Activated naive CD4-positive, alpha-beta T cell treated with anti-CD3 and anti-CD28 coated beads, Interleukin-2, amount 10 ng/mL, durations not matched to agents 7 days and 5 days (primary cell): ENCODE measurements at regions not wholly inside any gene's neighbourhood (a gene's known extent, or its start where the extent isn't known, plus 50 kb on each side); places are given as distances from the start of the nearest gene placed in this dataset.

Experiments used
- CTCF ChIA-PET: fragments of 350-600 bp; sonication (Branson Sonifier 250); formaldehyde crosslinking; loops from one replicate; lab custom pipeline; 2021; ENCODE audit warnings: antibody characterized with exemption; lab: Charles Lee
- DNase-seq: peaks from one replicate; pipeline ENCODE4 v3.0.0-alpha.2; 2020
- H3K27ac Mint-ChIP-seq: one replicate; pipeline ENCODE4 v1.8.0; 2021; ENCODE audit warnings: mild to moderate bottlenecking, moderate library complexity, mixed read lengths
- H3K27me3 Mint-ChIP-seq: one replicate; pipeline ENCODE4 v1.8.0; 2021; ENCODE audit warnings: mild to moderate bottlenecking, mixed read lengths
- H3K36me3 Mint-ChIP-seq: one replicate; pipeline ENCODE4 v1.8.0; 2021; ENCODE audit warnings: mixed read lengths
- H3K4me1 Mint-ChIP-seq: one replicate; pipeline ENCODE4 v1.8.0; 2021; ENCODE audit warnings: mixed read lengths
- H3K4me3 Mint-ChIP-seq: one replicate; pipeline ENCODE4 v1.8.0; 2021; ENCODE audit warnings: mild to moderate bottlenecking, moderate library complexity, mixed read lengths
- H3K9me3 Mint-ChIP-seq: one replicate; pipeline ENCODE4 v1.8.0; 2021; ENCODE audit warnings: mixed read lengths

DNA sequence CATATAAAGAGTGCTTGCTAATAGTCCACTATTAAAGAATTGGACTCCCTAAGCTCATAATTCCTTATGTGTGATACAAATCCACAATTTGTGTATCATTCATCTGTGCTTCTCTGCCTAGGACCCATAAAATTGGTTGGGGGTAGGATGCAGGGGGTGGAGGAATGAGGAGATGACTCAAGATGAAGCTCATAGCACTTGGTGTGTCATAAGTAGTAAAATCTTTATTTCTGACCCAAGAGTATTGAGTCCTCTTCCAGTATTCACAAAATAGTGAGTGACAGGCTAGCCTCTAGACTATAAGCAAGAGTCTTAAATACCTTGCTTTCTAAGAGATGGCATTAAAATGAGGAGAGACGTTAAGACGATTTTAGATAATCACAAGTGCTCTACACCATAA is 390.9 kb upstream of the CDH19 start:
- H3K9me3 Mint-ChIP-seq = peaks cover 2% of the 10 kb centered on the region
- no peak overlapping the region for H3K27ac Mint-ChIP-seq
- no peak for DNase-seq
- no peak overlapping the region for H3K4me3 Mint-ChIP-seq
- H3K4me1 Mint-ChIP-seq = no peaks in the 10 kb centered on the region
- no peaks in the 10 kb centered on the region for H3K36me3 Mint-ChIP-seq
- H3K27me3 Mint-ChIP-seq = no peaks in the 10 kb centered on the region
- CTCF ChIA-PET = no interaction called here

GRCh38 chr18:66993492-66993891 is 389.6 kb upstream of the CDH19 start:
- CTCF ChIA-PET = no interaction called here
- Mint-ChIP-seq H3K9me3 (peaks cover 2% of the 10 kb centered on the region), H3K27ac (no peak overlapping the region), H3K27me3 (no peaks in the 10 kb centered on the region), H3K4me3 (no peak overlapping the region), H3K4me1 (no peaks in the 10 kb centered on the region), H3K36me3 (no peaks in the 10 kb centered on the region)
- DNase-seq = no peak

DNA sequence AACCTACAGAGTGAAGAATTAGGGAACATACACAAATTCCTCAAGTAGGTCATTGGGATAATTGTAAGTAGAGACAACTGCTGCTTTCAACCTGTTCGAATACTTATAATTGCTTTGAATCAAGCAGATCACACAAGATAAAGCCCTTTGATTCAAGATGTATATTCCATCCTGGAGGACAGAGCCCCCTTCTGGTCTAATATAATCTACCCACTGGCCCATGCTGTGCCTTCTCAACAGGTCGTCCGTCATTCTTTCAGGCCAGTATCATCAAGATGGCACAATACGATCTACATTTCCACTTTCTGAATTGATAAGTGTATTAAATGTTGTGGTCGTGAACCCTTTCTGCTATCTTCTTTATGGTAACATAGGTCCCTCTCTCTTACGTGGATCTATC is 387.0 kb upstream of the CDH19 start:
- no peak for DNase-seq
- Mint-ChIP-seq H3K4me1 (no peaks in the 10 kb centered on the region), H3K9me3 (no peaks in the 10 kb centered on the region), H3K27ac (no peak overlapping the region), H3K4me3 (no peak overlapping the region), H3K36me3 (no peaks in the 10 kb centered on the region), H3K27me3 (no peaks in the 10 kb centered on the region)
- CTCF ChIA-PET = no interaction called here

GRCh38 chr18:66979009-66979408 is 375.1 kb upstream of the CDH19 start:
- no peak for DNase-seq

GRCh38 chr18:66972681-66973080 is 368.8 kb upstream of the CDH19 start:
- H3K36me3 Mint-ChIP-seq = no peaks in the 10 kb centered on the region
- H3K27ac Mint-ChIP-seq = no peak overlapping the region
- H3K27me3 Mint-ChIP-seq = no peaks in the 10 kb centered on the region
- H3K4me1 Mint-ChIP-seq = no peaks in the 10 kb centered on the region
- H3K4me3 Mint-ChIP-seq = no peak overlapping the region
- H3K9me3 Mint-ChIP-seq = no peaks in the 10 kb centered on the region
- CTCF ChIA-PET = no interaction called here
- DNase-seq = no peak

More at GRCh38 chr18:66979009-66979408, 375.1 kb upstream of the CDH19 start:
- H3K27ac Mint-ChIP-seq = no peak overlapping the region
- no peak overlapping the region for H3K4me3 Mint-ChIP-seq
- H3K27me3 Mint-ChIP-seq = no peaks in the 10 kb centered on the region
- CTCF ChIA-PET = no interaction called here
- H3K36me3 Mint-ChIP-seq = no peaks in the 10 kb centered on the region
- H3K4me1 Mint-ChIP-seq = no peaks in the 10 kb centered on the region
- no peaks in the 10 kb centered on the region for H3K9me3 Mint-ChIP-seq

DNA sequence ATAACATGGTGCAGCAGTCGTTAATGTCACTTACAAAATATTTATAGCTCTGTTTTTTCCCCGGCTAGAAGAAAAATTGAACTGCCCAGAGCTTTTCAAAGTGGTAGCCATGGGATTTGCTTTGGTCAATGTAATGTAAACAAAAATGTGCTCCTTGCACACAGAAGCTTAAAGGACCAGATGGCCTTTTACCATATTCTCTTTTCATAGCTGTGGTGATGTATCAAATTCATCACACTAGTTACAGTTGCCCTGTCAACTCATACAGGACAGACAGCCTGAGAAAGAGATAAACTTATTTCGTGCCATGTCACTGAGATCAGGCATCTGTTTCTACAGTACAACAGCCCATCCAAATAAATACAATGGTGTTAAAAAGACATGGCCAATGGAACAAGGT is 368.1 kb upstream of the CDH19 start:
- H3K27ac Mint-ChIP-seq = no peak overlapping the region
- H3K4me1 Mint-ChIP-seq = no peaks in the 10 kb centered on the region
- no peak for DNase-seq
- H3K27me3 Mint-ChIP-seq = no peaks in the 10 kb centered on the region
- no peaks in the 10 kb centered on the region for H3K36me3 Mint-ChIP-seq
- no peaks in the 10 kb centered on the region for H3K9me3 Mint-ChIP-seq
- CTCF ChIA-PET = no interaction called here
- no peak overlapping the region for H3K4me3 Mint-ChIP-seq

- CTCF ChIA-PET = no interaction called here
- Mint-ChIP-seq H3K27me3 (no peaks in the 10 kb centered on the region), H3K4me1 (no peaks in the 10 kb centered on the region), H3K4me3 (no peak overlapping the region), H3K27ac (no peak overlapping the region), H3K36me3 (no peaks in the 10 kb centered on the region), H3K9me3 (no peaks in the 10 kb centered on the region)
- DNase-seq = no peak
These were observed 362.3 kb upstream of the CDH19 start for GRCh38 chr18:66966171-66966570.

GRCh38 chr18:66958309-66958708 is 354.4 kb upstream of the CDH19 start:
- H3K4me1 Mint-ChIP-seq = no peaks in the 10 kb centered on the region
- H3K27me3 Mint-ChIP-seq = no peaks in the 10 kb centered on the region
- H3K9me3 Mint-ChIP-seq = peaks cover 3% of the 10 kb centered on the region
- H3K36me3 Mint-ChIP-seq = no peaks in the 10 kb centered on the region
- H3K4me3 Mint-ChIP-seq = no peak overlapping the region
- no peak for DNase-seq
- no peak overlapping the region for H3K27ac Mint-ChIP-seq
- CTCF ChIA-PET = no interaction called here

GRCh38 chr18:66951750-66952149 is 347.9 kb upstream of the CDH19 start:
- CTCF ChIA-PET = no interaction called here
- Mint-ChIP-seq H3K4me1 (no peaks in the 10 kb centered on the region), H3K36me3 (no peaks in the 10 kb centered on the region), H3K27ac (no peak overlapping the region), H3K27me3 (no peaks in the 10 kb centered on the region), H3K9me3 (peaks cover 4% of the 10 kb centered on the region), H3K4me3 (no peak overlapping the region)
- no peak for DNase-seq

GRCh38 chr18:66949419-66949818 is 345.5 kb upstream of the CDH19 start:
- Mint-ChIP-seq H3K9me3 (peaks cover 4% of the 10 kb centered on the region), H3K4me1 (no peaks in the 10 kb centered on the region), H3K36me3 (no peaks in the 10 kb centered on the region), H3K4me3 (no peak overlapping the region), H3K27me3 (no peaks in the 10 kb centered on the region), H3K27ac (no peak overlapping the region)
- CTCF ChIA-PET = no interaction called here
- no peak for DNase-seq

GRCh38 chr18:66937546-66937945 is 333.7 kb upstream of the CDH19 start:
- DNase-seq = no peak
- Mint-ChIP-seq H3K9me3 (peaks cover 12% of the 10 kb centered on the region), H3K4me1 (no peaks in the 10 kb centered on the region), H3K27ac (no peak overlapping the region), H3K4me3 (no peak overlapping the region), H3K27me3 (no peaks in the 10 kb centered on the region), H3K36me3 (no peaks in the 10 kb centered on the region)
- CTCF ChIA-PET = no interaction called here

DNA sequence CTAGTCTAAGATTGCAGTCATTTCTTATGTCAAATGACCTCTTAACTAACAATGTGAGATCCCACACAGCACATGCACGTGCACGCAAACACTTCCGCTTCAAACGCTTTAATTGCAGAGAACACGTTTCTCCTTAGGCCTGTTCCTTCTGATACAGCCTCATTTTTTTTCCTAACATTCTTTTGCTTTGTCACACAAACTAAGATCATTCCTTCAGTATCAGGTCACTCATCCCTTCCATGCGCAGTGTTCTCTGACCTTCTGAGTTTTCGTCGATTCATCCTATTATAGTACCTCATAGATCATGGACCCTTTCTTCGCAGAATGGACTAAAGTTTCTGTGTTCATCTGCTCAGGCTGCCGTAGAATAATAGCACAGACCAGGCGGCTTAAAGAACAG is 327.1 kb upstream of the CDH19 start:
- H3K4me3 Mint-ChIP-seq = no peak overlapping the region
- H3K36me3 Mint-ChIP-seq = no peaks in the 10 kb centered on the region
- CTCF ChIA-PET = no interaction called here
- H3K4me1 Mint-ChIP-seq = no peaks in the 10 kb centered on the region
- H3K9me3 Mint-ChIP-seq = peaks cover 3% of the 10 kb centered on the region
- DNase-seq = no peak
- no peaks in the 10 kb centered on the region for H3K27me3 Mint-ChIP-seq
- H3K27ac Mint-ChIP-seq = no peak overlapping the region

DNA sequence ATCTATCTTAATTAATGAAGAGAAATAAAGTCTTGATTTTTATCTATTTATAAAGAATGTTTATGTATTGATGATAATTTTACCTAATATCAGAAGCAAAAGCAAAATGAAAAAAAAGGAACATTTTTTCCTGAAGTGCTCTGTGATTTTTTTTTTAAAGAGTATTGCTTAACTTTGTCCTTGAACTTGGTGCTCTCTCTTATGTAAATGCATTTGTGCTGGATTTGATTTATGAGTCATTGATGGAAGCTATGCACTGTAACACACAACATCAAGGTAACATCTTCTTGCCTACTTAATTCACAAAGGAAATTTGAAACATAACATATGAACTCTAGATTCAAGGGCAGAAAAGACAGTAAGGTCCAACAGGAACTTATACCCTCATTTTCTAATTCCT is 312.9 kb upstream of the CDH19 start:
- CTCF ChIA-PET = no interaction called here
- H3K4me1 Mint-ChIP-seq = no peaks in the 10 kb centered on the region
- H3K36me3 Mint-ChIP-seq = no peaks in the 10 kb centered on the region
- H3K4me3 Mint-ChIP-seq = no peak overlapping the region
- H3K9me3 Mint-ChIP-seq = no peaks in the 10 kb centered on the region
- no peak overlapping the region for H3K27ac Mint-ChIP-seq
- no peak for DNase-seq
- H3K27me3 Mint-ChIP-seq = no peaks in the 10 kb centered on the region

GRCh38 chr18:66900837-66901236 is 296.9 kb upstream of the CDH19 start:
- no peaks in the 10 kb centered on the region for H3K9me3 Mint-ChIP-seq
- CTCF ChIA-PET = no interaction called here
- H3K27me3 Mint-ChIP-seq = no peaks in the 10 kb centered on the region
- H3K27ac Mint-ChIP-seq = no peak overlapping the region
- no peaks in the 10 kb centered on the region for H3K36me3 Mint-ChIP-seq
- no peak overlapping the region for H3K4me3 Mint-ChIP-seq
- H3K4me1 Mint-ChIP-seq = no peaks in the 10 kb centered on the region
- DNase-seq = no peak

DNA sequence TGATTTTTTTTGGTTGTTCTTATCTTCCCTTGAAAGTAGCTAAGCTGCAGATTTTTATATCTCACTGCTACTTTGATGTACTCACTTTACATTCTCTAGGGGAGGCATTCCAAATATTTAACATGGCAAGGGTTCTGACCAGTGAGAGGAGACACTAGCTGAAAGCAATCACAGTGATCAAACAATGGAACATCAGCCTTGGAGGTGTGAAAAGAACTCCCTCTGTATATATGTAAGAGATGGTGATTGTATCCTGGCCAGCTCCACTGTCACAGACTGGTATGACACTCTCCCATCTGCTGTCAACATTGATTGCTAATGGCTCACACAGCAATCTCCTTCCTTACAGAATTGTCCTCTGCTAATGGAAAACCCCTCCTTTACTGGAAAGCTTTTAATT is 291.7 kb upstream of the CDH19 start:
- Mint-ChIP-seq H3K36me3 (no peaks in the 10 kb centered on the region), H3K27me3 (no peaks in the 10 kb centered on the region), H3K27ac (no peak overlapping the region), H3K9me3 (no peaks in the 10 kb centered on the region), H3K4me3 (no peak overlapping the region), H3K4me1 (no peaks in the 10 kb centered on the region)
- CTCF ChIA-PET = no interaction called here
- no peak for DNase-seq

DNA sequence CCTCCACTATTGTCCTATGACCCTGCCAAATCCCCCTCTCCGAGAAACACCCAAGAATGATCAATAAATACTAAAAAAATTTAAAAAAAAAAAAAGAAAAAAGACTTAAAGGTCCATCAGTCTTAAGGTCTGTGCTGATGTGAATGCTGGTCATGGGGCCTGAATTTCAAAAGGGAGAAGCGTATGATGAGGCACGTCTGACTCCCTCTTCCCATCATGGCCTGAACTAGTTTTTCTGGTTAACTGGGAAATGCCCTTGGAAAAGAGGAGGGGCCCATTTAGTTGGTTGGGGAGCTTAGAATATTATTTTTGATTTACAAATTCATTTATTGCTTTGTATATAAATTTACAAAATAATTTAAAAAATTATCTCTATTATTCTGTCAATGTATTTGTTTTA is 291.0 kb upstream of the CDH19 start:
- DNase-seq = no peak

More for the DNA sequence above, 291.0 kb upstream of the CDH19 start:
- H3K4me1 Mint-ChIP-seq = no peaks in the 10 kb centered on the region
- H3K9me3 Mint-ChIP-seq = no peaks in the 10 kb centered on the region
- H3K27me3 Mint-ChIP-seq = no peaks in the 10 kb centered on the region
- H3K36me3 Mint-ChIP-seq = no peaks in the 10 kb centered on the region
- CTCF ChIA-PET = no interaction called here
- H3K27ac Mint-ChIP-seq = no peak overlapping the region
- no peak overlapping the region for H3K4me3 Mint-ChIP-seq
